WTC11 (cell line): ENCODE measurements at regions not wholly inside any gene's neighbourhood (a gene's known extent, or its start where the extent isn't known, plus 50 kb on each side); places are given as distances from the start of the nearest gene placed in this dataset.

Source experiments
- USF2 ChIP-seq: sonication (generic); formaldehyde crosslinking; IDR thresholded peaks from 2 replicates; pipeline ENCODE4 v1.8.1; 2023; ENCODE audit warnings: mild to moderate bottlenecking, missing genetic modification reagents, moderate library complexity
- ZNF317 ChIP-seq: sonication (generic); formaldehyde crosslinking; IDR thresholded peaks from 2 replicates; pipeline ENCODE4 v1.8.1; 2023; ENCODE audit warnings: low read depth, mild to moderate bottlenecking, moderate library complexity, missing genetic modification reagents, borderline replicate concordance
- ZNF671 ChIP-seq: fragments of 250-450 bp; sonication (Bioruptor Pico); IDR thresholded peaks from 2 replicates; pipeline ENCODE4 v1.8.0; 2021; ENCODE audit warnings: mild to moderate bottlenecking
- TF ChIP-seq, protein P1 (sequence below): sonication (generic); formaldehyde crosslinking; conservative IDR thresholded peaks from 2 replicates; pipeline ENCODE4 v1.8.1; 2023; ENCODE audit warnings: mild to moderate bottlenecking, low read depth, missing genetic modification reagents, moderate library complexity
- TF ChIP-seq, protein P2 (sequence below): fragments of 200-600 bp; IDR thresholded peaks from 2 replicates; pipeline ENCODE4 v1.8.0; 2022; ENCODE audit warnings: antibody characterized with exemption
- TF ChIP-seq, protein P3 (sequence below): sonication (generic); formaldehyde crosslinking; IDR thresholded peaks from 2 replicates; pipeline ENCODE4 v1.8.1; 2023; ENCODE audit warnings: mild to moderate bottlenecking, missing genetic modification reagents, moderate library complexity

GRCh38 chr1:198408716-198409115, 131.8 kb downstream of the ATP6V1G3 start:
- TF ChIP-seq ZNF317 (CRISPR knock-in tag) = no peak
- TF ChIP-seq, protein P1, sequence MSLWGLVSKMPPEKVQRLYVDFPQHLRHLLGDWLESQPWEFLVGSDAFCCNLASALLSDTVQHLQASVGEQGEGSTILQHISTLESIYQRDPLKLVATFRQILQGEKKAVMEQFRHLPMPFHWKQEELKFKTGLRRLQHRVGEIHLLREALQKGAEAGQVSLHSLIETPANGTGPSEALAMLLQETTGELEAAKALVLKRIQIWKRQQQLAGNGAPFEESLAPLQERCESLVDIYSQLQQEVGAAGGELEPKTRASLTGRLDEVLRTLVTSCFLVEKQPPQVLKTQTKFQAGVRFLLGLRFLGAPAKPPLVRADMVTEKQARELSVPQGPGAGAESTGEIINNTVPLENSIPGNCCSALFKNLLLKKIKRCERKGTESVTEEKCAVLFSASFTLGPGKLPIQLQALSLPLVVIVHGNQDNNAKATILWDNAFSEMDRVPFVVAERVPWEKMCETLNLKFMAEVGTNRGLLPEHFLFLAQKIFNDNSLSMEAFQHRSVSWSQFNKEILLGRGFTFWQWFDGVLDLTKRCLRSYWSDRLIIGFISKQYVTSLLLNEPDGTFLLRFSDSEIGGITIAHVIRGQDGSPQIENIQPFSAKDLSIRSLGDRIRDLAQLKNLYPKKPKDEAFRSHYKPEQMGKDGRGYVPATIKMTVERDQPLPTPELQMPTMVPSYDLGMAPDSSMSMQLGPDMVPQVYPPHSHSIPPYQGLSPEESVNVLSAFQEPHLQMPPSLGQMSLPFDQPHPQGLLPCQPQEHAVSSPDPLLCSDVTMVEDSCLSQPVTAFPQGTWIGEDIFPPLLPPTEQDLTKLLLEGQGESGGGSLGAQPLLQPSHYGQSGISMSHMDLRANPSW (CRISPR knock-in tag) = no peak
- TF ChIP-seq, protein P2, sequence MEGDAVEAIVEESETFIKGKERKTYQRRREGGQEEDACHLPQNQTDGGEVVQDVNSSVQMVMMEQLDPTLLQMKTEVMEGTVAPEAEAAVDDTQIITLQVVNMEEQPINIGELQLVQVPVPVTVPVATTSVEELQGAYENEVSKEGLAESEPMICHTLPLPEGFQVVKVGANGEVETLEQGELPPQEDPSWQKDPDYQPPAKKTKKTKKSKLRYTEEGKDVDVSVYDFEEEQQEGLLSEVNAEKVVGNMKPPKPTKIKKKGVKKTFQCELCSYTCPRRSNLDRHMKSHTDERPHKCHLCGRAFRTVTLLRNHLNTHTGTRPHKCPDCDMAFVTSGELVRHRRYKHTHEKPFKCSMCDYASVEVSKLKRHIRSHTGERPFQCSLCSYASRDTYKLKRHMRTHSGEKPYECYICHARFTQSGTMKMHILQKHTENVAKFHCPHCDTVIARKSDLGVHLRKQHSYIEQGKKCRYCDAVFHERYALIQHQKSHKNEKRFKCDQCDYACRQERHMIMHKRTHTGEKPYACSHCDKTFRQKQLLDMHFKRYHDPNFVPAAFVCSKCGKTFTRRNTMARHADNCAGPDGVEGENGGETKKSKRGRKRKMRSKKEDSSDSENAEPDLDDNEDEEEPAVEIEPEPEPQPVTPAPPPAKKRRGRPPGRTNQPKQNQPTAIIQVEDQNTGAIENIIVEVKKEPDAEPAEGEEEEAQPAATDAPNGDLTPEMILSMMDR = no peak
- TF ChIP-seq, protein P3, sequence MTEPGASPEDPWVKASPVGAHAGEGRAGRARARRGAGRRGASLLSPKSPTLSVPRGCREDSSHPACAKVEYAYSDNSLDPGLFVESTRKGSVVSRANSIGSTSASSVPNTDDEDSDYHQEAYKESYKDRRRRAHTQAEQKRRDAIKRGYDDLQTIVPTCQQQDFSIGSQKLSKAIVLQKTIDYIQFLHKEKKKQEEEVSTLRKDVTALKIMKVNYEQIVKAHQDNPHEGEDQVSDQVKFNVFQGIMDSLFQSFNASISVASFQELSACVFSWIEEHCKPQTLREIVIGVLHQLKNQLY (CRISPR knock-in tag) = no peak
- no peak for TF ChIP-seq USF2 (CRISPR knock-in tag)
- no peak for TF ChIP-seq ZNF671
